ENCODE measurements at regions not wholly inside any gene's neighbourhood (a gene's known extent, or its start where the extent isn't known, plus 50 kb on each side); places are given as distances from the start of the nearest gene placed in this dataset.

DNA sequence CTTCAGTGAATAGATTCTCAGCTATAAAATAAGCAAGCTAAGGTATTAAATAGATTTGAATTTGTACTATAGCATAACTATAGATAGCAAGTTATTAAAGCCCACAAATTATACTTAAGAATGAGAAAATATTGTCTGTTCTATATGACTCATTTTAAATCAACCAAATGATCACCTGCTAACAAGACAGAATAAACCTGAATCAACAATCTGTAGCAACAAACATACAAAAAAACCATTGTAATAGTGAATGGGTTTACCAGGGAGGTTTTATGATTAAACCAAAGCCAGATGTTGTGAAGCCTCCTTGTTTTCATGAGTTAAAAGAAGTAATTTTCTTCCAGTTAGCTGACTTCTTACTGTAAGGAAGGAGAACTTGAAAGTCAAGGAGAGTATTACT, 71.9 kb upstream of the HTR1B start:
- ChIA-PET POLR2A (no interaction called here), CTCF (no interaction called here)
- intact Hi-C loops (cut with DNase I, micrococcal nuclease) = no loop called here
- Mint-ChIP-seq H3K36me3 (ENCODE audit: low read depth) (no peaks in the 10 kb centered on the region), H3K4me1 (no peaks in the 10 kb centered on the region), H3K27me3 (no peaks in the 10 kb centered on the region), H3K4me3 (no peak overlapping the region), H3K27ac (no peak overlapping the region), H3K9me3 (ENCODE audit: low read depth) (peaks cover 7% of the 10 kb centered on the region)
- DNase-seq (no peak), ATAC-seq (no peak)

DNA sequence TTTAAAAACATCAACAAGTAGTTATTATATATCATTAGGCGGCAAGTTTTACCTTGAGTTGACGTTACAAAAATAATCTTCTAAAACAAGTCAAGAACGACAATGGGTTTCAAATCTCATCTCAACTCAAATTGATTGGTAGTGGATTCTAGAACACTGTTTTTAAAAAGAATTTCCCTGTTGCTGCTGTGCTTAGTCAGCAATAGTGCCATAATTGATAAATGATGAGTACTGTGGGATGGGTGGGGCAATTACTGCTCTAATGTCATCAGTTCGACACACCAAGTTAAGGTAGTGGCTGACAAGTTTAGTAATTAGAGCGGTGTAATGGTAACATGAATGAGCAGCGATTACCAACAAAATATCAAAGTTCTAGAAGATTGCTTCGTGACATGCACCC, 73.4 kb upstream of the HTR1B start:
- Mint-ChIP-seq H3K9me3 (ENCODE audit: low read depth) (peaks cover 7% of the 10 kb centered on the region), H3K27ac (no peak overlapping the region), H3K36me3 (ENCODE audit: low read depth) (no peaks in the 10 kb centered on the region), H3K4me1 (no peaks in the 10 kb centered on the region), H3K4me3 (no peak overlapping the region), H3K27me3 (no peaks in the 10 kb centered on the region)
- ChIA-PET CTCF (no interaction called here), POLR2A (no interaction called here)
- intact Hi-C loops (cut with DNase I, micrococcal nuclease) = no loop called here
- ATAC-seq (no peak), DNase-seq (no peak)

DNA sequence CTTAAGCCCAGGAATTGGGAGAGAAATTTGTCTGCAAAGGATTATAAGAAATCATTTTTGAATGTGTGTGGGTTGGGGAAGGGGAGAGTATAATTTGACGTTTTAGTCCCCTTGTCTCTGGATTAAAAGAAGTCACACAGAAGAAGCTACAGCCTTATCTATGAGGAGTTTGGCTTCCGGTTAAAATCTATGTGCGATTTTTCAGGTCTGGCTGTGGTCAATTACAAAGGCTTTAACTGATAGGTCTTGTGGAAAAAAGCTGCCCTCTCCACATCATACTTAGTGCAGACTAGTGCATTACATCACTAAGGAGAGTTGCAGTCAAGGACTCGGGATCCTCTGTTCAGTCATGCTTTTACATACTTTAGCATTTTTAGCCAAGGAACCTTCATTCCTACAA, 80.3 kb upstream of the HTR1B start:
- DNase-seq = no peak
- no peaks in the 10 kb centered on the region for H3K27me3 Mint-ChIP-seq
- ATAC-seq = no peak
- H3K4me1 Mint-ChIP-seq = no peaks in the 10 kb centered on the region
- POLR2A ChIA-PET = no interaction called here
- no peak overlapping the region for H3K27ac Mint-ChIP-seq
- no peak overlapping the region for H3K4me3 Mint-ChIP-seq
- intact Hi-C loops (cut with DNase I, micrococcal nuclease) = no loop called here
- peaks cover 8% of the 10 kb centered on the region for H3K9me3 Mint-ChIP-seq (ENCODE audit: low read depth)
- no peaks in the 10 kb centered on the region for H3K36me3 Mint-ChIP-seq (ENCODE audit: low read depth)
- CTCF ChIA-PET = no interaction called here

DNA sequence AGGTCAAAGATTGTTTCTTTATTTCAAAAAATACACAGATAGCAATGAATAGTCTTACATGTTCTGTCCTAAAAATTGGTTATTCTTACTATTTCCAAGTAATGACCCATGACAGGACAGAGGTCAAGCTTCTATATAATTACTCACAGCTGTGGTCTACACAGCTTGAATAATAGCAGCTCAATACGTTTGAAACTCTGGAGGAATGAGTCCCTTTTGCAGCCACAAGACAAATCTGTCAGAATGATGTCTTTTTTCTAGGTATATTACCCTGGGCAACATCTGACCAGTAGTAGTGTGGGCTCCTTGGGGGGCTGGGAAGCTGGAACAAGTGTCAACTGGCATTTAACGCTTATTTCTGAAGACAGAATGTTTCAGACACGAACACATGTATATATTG, 84.9 kb upstream of the HTR1B start:
- no peak overlapping the region for H3K4me3 Mint-ChIP-seq
- H3K9me3 Mint-ChIP-seq (ENCODE audit: low read depth) = no peaks in the 10 kb centered on the region
- no peaks in the 10 kb centered on the region for H3K36me3 Mint-ChIP-seq (ENCODE audit: low read depth)
- no peak overlapping the region for H3K27ac Mint-ChIP-seq
- ATAC-seq = no peak
- H3K27me3 Mint-ChIP-seq = no peaks in the 10 kb centered on the region
- ChIA-PET POLR2A (no interaction called here), CTCF (no interaction called here)
- DNase-seq = no peak
- H3K4me1 Mint-ChIP-seq = no peaks in the 10 kb centered on the region
- intact Hi-C loops (cut with DNase I, micrococcal nuclease) = no loop called here

DNA sequence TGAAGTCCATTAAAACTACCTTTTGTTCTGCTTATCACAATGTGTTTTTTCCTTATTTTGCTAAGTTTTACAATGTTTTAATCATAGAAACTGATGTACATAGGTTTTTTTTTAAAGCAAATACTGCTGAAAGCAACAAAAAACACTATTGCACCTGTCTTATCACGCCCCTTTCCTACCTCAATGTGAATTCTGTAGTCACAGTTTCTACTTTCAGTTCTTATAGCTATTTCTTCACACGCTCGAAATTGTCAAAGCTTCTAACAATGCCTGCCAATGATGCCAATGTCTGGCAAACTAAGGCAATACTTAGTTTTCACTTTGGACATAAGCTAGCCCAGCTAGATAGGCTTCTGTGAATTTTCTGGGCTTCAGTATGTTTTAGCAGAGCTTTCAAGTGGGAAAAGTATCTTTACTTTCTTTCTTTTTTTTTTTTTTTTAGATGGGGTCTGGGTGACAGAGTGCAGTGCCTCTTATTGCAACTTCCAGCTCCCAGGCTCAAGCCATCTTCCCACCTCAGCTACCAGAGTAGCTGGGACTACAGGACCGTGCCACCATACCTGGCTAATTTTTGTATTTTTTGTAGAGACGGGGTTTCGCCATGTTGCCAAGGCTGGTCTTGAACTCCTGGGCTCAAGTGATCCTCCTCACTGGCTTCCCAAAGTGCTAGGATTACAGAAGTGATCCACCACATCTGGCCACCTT, 85.5 kb upstream of the HTR1B start:
- DNase-seq (no peak), ATAC-seq (no peak)
- Mint-ChIP-seq H3K4me3 (no peak overlapping the region), H3K4me1 (no peaks in the 10 kb centered on the region), H3K36me3 (ENCODE audit: low read depth) (no peaks in the 10 kb centered on the region), H3K9me3 (ENCODE audit: low read depth) (no peaks in the 10 kb centered on the region), H3K27me3 (no peaks in the 10 kb centered on the region), H3K27ac (no peak overlapping the region)
- CTCF ChIA-PET = no interaction called here
- intact Hi-C loops (cut with DNase I, micrococcal nuclease) = no loop called here
- POLR2A ChIA-PET = no interaction called here

DNA sequence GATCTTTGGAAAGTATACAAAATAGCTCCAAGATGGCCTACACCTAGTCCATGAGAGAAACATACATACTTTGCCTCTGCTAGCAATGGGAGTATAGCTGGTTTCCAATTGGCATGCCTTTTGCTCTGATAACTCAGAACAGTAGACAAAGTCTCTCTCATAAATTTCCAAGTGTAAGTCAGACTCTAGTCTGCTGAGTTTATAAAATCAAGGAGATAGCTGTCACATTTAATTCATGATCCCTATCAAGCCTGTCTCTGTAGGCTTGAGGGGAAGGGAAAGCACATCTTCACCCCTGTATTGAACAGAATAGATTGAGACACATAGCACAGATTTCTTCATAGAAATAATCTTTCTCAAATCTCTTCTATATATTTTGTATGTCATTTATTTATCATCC, 87.8 kb upstream of the HTR1B start:
- no peaks in the 10 kb centered on the region for H3K4me1 Mint-ChIP-seq
- DNase-seq = no peak
- H3K9me3 Mint-ChIP-seq (ENCODE audit: low read depth) = no peaks in the 10 kb centered on the region
- POLR2A ChIA-PET = no interaction called here
- no peak for ATAC-seq
- H3K36me3 Mint-ChIP-seq (ENCODE audit: low read depth) = no peaks in the 10 kb centered on the region
- CTCF ChIA-PET = no interaction called here
- no peaks in the 10 kb centered on the region for H3K27me3 Mint-ChIP-seq
- H3K4me3 Mint-ChIP-seq = no peak overlapping the region
- intact Hi-C loops (cut with DNase I, micrococcal nuclease) = no loop called here
- no peak overlapping the region for H3K27ac Mint-ChIP-seq

DNA sequence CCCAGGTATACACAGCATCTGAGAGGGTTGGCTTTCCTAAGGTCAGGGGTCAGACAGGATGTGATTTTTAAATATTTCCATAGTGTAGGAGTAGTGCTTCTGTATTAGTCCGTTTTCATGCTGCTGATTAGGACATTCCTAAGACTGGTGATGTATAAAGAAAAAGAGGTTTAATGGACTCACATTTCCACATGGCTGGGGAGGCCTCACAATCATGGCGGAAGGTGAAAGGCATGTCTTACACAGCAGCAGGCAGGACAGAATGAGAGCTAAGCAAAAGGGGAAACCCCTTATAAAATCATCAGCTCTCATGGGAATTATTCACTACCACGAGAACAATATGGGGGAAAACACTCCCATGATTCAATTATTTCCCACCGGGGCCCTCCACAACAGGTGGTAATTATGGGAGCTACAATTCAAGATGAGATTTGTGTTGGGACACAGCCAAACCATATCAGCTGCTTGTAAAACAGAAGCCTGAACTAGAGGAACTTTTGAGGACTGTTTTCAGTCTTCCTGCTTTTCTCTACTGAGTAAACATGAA, 91.0 kb upstream of the MEI4 start:
- CTCF ChIA-PET = interaction anchor here (0.5 to 1.0 kb wide), 2 partner anchors 9 to 609 kb away, joined by 3 read pairs; no protein-coding TSS in a partner anchor
- H3K36me3 Mint-ChIP-seq (ENCODE audit: low read depth) = no peaks in the 10 kb centered on the region
- intact Hi-C loops (cut with DNase I, micrococcal nuclease) = no loop called here
- no peaks in the 10 kb centered on the region for H3K4me1 Mint-ChIP-seq
- DNase-seq (no peak), ATAC-seq (no peak)
- POLR2A ChIA-PET = no interaction called here
- H3K27ac Mint-ChIP-seq = no peak overlapping the region
- no peaks in the 10 kb centered on the region for H3K9me3 Mint-ChIP-seq (ENCODE audit: low read depth)
- no peaks in the 10 kb centered on the region for H3K27me3 Mint-ChIP-seq
- no peak overlapping the region for H3K4me3 Mint-ChIP-seq

DNA sequence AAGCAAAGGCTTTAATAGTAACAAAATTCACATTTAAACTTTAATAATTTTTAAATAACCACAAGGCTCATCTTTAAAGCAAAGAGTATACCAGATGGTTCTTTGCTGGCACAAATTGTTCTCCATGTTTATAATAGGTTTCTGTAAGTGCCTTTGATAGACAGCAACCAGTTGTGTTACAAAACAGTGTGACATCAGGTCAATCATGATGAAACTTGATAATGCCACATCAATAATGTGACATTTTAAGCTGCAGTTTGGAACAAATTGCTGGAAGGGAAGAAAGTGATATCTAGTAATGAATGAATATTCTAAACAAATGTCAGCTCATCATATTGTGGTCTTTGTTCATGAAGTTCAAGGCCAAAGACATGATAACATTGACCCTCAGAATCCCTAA, 87.5 kb upstream of the MEI4 start:
- Mint-ChIP-seq H3K4me1 (no peaks in the 10 kb centered on the region), H3K27ac (no peak overlapping the region), H3K27me3 (no peaks in the 10 kb centered on the region), H3K36me3 (ENCODE audit: low read depth) (no peaks in the 10 kb centered on the region), H3K9me3 (ENCODE audit: low read depth) (no peaks in the 10 kb centered on the region), H3K4me3 (no peak overlapping the region)
- ChIA-PET CTCF (no interaction called here), POLR2A (no interaction called here)
- ATAC-seq = no peak
- no peak for DNase-seq
- intact Hi-C loops (cut with DNase I, micrococcal nuclease) = no loop called here

DNA sequence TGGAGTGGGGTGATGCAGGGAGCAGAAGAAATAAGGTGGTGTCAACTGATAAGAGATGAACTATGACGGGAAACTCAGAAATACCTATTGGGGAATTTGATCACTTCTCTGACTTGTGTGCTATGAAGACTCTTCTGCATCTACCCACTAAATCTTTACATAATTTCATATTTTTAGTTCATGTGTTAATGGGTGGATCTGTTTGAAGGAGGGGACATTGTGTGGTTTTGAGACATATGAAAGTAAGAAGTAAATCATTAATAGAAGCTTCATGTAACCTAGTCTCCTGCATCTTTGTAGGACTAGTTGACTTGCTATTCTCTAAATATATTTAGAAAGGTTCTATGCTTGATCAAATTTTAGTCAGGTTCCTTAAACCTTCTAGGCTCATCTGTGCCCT, 86.6 kb upstream of the MEI4 start:
- H3K4me3 Mint-ChIP-seq = no peak overlapping the region
- DNase-seq (no peak), ATAC-seq (no peak)
- no peaks in the 10 kb centered on the region for H3K4me1 Mint-ChIP-seq
- no peaks in the 10 kb centered on the region for H3K36me3 Mint-ChIP-seq (ENCODE audit: low read depth)
- intact Hi-C loops (cut with DNase I, micrococcal nuclease) = no loop called here
- H3K27me3 Mint-ChIP-seq = no peaks in the 10 kb centered on the region
- H3K9me3 Mint-ChIP-seq (ENCODE audit: low read depth) = no peaks in the 10 kb centered on the region
- CTCF ChIA-PET = no interaction called here
- H3K27ac Mint-ChIP-seq = no peak overlapping the region
- POLR2A ChIA-PET = no interaction called here

DNA sequence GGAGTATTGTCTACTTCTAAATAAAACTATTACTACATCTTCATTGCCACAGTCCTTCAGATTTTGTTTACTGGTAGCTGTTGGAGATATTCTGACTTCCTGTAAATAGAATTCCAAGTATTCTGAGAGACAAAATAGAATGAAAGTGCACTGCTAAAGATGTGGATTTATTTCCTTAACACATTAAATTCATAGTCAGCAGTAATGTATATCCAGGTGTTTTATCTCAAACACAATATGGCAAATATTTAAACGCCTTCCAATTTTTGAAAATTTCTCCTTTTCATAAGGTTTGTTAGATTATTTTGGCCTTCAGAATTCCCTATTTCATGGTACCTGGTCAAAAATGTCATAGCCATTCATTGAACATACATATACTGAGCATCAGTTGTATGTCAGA, 84.3 kb upstream of the MEI4 start:
- H3K27me3 Mint-ChIP-seq = no peaks in the 10 kb centered on the region
- ChIA-PET POLR2A (interaction anchor here (0.7 kb wide), 1 partner anchor 515 kb away, joined by 4 read pairs; no protein-coding TSS in a partner anchor), CTCF (no interaction called here)
- no peak overlapping the region for H3K4me3 Mint-ChIP-seq
- no peak for ATAC-seq
- H3K9me3 Mint-ChIP-seq (ENCODE audit: low read depth) = no peaks in the 10 kb centered on the region
- intact Hi-C loops (cut with DNase I, micrococcal nuclease) = no loop called here
- H3K4me1 Mint-ChIP-seq = no peaks in the 10 kb centered on the region
- no peak for DNase-seq
- H3K27ac Mint-ChIP-seq = no peak overlapping the region
- H3K36me3 Mint-ChIP-seq (ENCODE audit: low read depth) = no peaks in the 10 kb centered on the region

DNA sequence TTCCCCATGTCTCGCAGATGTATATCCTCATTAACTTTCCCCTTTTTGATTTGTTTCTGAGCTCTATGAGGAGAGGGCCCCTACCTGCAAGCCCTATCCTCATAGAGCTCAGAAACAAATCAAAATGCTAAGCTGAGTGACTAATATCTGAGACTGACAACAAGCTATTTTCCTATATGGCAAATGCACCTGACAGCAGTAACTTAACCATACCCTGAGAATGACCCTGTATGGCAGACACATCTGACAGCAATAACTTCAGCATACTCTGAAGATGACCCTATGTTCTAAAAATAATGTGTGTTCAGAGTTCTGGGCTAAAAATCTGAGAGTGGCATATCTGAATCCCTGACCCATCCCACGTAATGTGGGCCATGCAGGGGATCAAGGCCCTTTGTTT, 79.0 kb upstream of the MEI4 start:
- DNase-seq = no peak
- intact Hi-C loops (cut with DNase I, micrococcal nuclease) = no loop called here
- Mint-ChIP-seq H3K27ac (no peak overlapping the region), H3K9me3 (ENCODE audit: low read depth) (no peaks in the 10 kb centered on the region), H3K27me3 (no peaks in the 10 kb centered on the region), H3K36me3 (ENCODE audit: low read depth) (no peaks in the 10 kb centered on the region), H3K4me3 (no peak overlapping the region), H3K4me1 (no peaks in the 10 kb centered on the region)
- ChIA-PET POLR2A (no interaction called here), CTCF (no interaction called here)
- no peak for ATAC-seq

DNA sequence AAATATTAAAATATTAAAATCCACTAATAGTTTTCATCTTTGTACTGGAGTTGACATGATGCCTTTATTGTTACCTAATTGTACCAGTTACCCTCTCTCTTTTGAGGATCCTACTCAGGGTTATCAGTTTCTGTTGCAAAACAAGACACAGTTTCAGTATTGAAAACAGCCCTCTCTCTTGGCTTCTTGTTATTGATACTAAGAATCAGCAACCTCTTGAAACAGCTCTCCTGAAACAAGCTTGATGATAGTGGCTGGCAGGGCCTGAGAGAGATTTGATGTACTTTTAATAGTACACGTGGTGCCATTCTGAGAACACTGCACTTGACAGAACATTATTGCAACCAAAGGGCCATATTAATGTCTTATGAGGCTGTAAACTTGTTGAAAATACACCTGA, 64.9 kb upstream of the MEI4 start:
- Mint-ChIP-seq H3K27ac (no peak overlapping the region), H3K36me3 (ENCODE audit: low read depth) (no peaks in the 10 kb centered on the region), H3K27me3 (no peaks in the 10 kb centered on the region), H3K4me3 (no peak overlapping the region), H3K9me3 (ENCODE audit: low read depth) (peaks cover 5% of the 10 kb centered on the region), H3K4me1 (no peaks in the 10 kb centered on the region)
- ATAC-seq = no peak
- ChIA-PET CTCF (no interaction called here), POLR2A (no interaction called here)
- intact Hi-C loops (cut with DNase I, micrococcal nuclease) = no loop called here
- no peak for DNase-seq

Measured in activated CD4-positive, alpha-beta T cell treated with anti-CD3 and anti-CD28 coated beads for 36 hours (primary cell).